AG09319 (cell line): ENCODE measurements at regions not wholly inside any gene's neighbourhood (a gene's known extent, or its start where the extent isn't known, plus 50 kb on each side); places are given as distances from the start of the nearest gene placed in this dataset.

ENCODE experiments used
- DNase-seq: peaks from one replicate; pipeline ENCODE4 v3.0.0-alpha.2; 2010; ENCODE audit warnings: low read depth; ENCODE audit errors: extremely low read depth
- TF ChIP-seq, protein P1 (sequence below): IDR thresholded peaks from 2 replicates; pipeline ENCODE4 v1.5.1; 2011; ENCODE audit warnings: low read depth, mild to moderate bottlenecking, inconsistent platforms, low read length, moderate library complexity

DNA sequence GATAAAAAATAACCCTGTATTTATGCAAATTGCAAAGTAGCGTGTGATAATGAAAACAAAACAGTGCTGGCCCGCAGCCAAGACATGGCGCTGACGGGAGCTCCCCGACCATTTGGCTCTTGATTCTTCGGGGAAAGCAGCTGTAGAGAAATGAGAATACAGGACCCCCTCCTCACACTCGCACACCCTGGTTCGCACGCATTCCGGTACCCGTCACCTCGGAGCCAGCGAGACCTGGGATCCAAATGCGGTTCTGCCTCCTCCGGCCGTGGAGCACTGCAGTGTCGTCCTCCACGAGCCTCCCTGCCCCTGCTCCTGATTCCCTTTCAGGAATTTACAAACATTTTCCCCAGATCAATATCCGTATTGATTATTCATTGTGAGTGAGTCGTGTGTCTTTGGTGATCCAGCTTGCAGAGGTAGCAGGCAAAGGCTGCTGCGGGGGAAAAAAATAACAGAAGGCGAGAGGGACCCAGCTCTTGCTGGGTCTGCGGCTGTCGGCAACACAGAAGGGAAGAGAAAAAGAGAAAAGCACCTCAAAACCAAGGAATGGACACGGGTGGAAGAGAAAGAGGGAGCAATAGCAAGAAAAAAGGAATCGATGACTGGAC lies 184.1 kb upstream of the ZFHX3 start:
- TF ChIP-seq, protein P1, sequence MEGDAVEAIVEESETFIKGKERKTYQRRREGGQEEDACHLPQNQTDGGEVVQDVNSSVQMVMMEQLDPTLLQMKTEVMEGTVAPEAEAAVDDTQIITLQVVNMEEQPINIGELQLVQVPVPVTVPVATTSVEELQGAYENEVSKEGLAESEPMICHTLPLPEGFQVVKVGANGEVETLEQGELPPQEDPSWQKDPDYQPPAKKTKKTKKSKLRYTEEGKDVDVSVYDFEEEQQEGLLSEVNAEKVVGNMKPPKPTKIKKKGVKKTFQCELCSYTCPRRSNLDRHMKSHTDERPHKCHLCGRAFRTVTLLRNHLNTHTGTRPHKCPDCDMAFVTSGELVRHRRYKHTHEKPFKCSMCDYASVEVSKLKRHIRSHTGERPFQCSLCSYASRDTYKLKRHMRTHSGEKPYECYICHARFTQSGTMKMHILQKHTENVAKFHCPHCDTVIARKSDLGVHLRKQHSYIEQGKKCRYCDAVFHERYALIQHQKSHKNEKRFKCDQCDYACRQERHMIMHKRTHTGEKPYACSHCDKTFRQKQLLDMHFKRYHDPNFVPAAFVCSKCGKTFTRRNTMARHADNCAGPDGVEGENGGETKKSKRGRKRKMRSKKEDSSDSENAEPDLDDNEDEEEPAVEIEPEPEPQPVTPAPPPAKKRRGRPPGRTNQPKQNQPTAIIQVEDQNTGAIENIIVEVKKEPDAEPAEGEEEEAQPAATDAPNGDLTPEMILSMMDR: no peak
- DNase-seq: no peak

GRCh38 chr16:73231379-73231778 lies 183.5 kb upstream of the ZFHX3 start:
- no peak for DNase-seq
- TF ChIP-seq, protein P1: no peak

- DNase-seq: no peak
- TF ChIP-seq, protein P1: no peak
Measured at GRCh38 chr16:73230651-73231050, 182.7 kb upstream of the ZFHX3 start.

- no peak for DNase-seq
Measured at GRCh38 chr16:73228649-73229048, 180.7 kb upstream of the ZFHX3 start.

GRCh38 chr16:73226675-73227074 lies 178.7 kb upstream of the ZFHX3 start:
- no peak for DNase-seq
- TF ChIP-seq, protein P1: no peak

More at GRCh38 chr16:73228649-73229048, 180.7 kb upstream of the ZFHX3 start:
- TF ChIP-seq, protein P1: no peak

DNA sequence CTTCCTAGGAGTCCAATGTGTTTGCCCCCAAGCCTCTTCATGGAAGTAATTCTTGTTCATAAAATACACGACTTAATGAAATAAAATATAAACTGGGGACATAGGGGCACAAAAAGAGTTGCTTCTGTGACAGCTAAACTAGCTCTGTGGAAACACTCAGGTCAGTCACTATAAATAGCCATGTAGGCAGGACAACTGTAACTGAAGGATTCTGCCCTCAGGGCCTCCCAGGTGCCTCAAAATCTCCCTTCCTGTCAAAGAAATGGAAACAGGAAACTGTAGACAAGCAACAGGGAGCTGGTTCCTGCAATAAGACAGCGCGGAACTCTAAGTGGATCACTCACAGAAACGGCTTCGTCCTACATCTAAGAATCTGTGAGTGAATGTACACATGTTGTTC lies 178.1 kb upstream of the ZFHX3 start:
- TF ChIP-seq, protein P1: no peak
- no peak for DNase-seq

GRCh38 chr16:73220836-73221235 lies 172.9 kb upstream of the ZFHX3 start:
- TF ChIP-seq, protein P1: no peak
- no peak for DNase-seq
